ENCODE measurements at regions not wholly inside any gene's neighbourhood (a gene's known extent, or its start where the extent isn't known, plus 50 kb on each side); places are given as distances from the start of the nearest gene placed in this dataset.

- TF ChIP-seq CTCF (IDR thresholded peaks at IDR 0.05) (no peak), POLR2A (IDR thresholded peaks at IDR 0.05) (no peak), EP300 (IDR thresholded peaks at IDR 0.05) (no peak)
Observed at GRCh38 chr21:38929652-38930051, 123.9 kb downstream of the ETS2 start.

Measured in sigmoid colon (tissue), 4 donors.